GM18909 (cell line): ENCODE measurements at regions not wholly inside any gene's neighbourhood (a gene's known extent, or its start where the extent isn't known, plus 50 kb on each side); places are given as distances from the start of the nearest gene placed in this dataset.

Source experiments
- ATAC-seq: cut with Tn5 transposase; IDR thresholded peaks from one replicate; pipeline ENCODE4 v1.9.1; 2021; ENCODE audit warnings: mild to moderate bottlenecking; ENCODE audit not compliant: unreplicated experiment, poor library complexity

DNA sequence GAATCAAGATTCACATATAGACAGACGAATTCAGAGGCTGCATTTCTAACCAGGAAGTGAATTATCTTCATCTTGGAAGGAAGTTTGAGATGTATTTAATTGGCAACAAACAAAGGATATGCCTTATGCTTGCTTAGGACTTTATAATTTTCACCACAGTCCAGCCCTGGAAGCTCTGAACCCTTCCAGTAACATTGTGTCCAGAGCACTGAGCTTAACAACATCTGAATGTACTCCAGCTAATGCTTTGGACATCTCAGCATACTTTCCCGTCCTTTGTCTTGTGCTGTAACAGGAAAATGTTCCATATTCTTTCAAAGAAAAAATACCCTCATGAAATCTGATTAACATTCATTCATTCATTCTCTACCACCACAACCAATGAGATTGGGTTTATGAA is 136.3 kb upstream of the SPATS2L start:
- no peak for ATAC-seq

DNA sequence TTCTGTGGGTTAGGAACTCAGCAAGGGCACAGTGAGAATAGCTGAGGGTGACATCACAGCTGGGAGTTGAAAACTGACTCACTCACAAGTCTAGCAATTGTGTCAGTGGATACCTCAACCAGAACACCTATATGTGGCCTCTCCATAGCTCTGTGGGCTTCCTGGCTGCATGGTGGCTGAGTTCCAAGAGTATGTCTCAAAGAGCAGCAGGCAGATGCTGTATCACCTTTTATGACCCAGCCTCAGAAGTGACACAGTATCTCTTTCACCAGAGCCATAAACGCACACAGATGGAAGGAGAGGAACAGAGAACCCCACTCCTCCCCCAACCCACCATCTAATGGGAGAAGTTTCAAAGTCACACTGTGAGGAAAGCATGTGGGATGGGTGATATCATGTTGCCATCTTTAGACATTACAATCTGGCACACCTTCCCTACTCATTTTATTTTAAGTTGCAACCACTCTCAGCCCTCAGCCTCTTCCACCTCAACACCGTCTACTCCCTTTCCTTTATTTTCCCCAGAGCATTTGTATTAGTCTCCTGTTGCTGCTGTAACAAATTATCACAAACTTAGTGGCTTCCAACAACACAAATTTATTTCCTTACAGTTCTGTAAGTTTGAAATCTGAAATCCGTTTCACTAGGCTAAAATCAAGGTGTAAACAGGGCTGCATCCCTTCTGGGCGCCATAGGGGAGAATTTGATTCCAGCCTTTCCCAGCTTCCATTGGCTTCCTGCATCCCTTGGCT is 134.6 kb upstream of the SPATS2L start:
- no peak for ATAC-seq

DNA sequence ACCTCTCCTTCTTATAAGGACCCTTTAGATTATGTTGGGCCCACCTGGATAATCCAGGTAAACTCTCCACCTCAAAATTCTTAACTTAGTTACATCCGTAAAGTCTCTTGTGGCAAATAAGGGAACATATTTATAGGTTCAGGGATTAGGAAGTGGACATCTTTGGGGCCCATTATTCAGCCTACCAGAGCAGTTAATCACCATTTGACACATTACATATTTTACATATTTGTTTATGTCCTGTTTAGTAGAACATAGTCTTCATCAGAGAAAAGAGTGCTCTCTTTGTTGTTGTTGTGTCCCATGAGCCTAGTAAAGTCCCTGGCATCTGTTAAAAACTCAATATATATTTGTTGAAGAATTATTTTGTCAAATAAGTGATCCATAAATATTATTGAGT is 134.0 kb upstream of the SPATS2L start:
- ATAC-seq, result no peak

- ATAC-seq, result no peak
These were observed 133.4 kb upstream of the SPATS2L start for GRCh38 chr2:200172944-200173581.

- ATAC-seq, result no peak
These were observed 132.8 kb upstream of the SPATS2L start for GRCh38 chr2:200173691-200174090.

- no peak for ATAC-seq
These were observed 131.9 kb upstream of the SPATS2L start for GRCh38 chr2:200174433-200175216.

DNA sequence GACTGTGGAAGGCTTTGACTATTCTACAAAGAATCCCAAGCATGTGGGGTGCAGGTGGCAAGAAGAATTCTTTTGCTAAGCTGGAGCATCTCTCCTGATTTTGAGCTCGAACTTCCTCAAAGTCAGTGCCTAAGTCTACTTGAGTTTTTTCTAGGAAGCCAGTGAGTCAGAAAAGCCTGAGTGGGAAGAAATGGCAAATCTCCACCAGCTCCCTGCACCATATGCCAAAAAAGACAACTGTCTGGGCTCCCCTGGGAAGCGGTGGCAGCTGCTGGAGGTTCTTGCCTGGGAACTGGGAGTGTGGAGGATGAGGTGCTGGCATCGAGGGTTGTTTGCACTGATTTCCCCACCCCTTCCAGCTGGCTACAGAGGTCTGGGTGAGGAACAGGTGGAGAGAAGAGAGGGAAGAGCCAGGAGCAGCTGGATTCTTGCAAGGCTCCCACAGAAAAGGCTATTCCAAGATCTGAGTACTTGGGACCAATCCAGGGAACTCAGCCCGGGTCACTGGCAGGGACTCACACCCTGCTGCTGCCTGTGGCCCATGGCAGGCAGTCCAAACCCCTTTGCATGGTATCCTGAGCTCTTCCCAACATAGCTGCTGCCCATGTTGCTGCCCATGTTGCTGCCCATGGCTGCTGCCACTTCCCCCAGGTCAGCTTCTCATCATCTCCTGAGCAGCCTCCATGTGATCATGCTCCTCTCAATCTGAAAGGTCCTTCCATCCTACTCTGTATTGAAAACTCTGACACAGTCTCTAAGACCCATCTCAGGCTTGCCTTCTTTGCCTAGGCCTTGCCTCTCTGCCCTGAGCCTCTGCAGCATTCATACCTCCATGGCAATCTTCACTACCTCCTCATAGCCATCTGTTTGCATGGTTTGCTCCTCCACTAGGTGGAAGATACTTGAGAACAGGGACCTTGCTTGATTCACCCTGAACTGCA is 128.3 kb upstream of the SPATS2L start:
- ATAC-seq, result no peak

DNA sequence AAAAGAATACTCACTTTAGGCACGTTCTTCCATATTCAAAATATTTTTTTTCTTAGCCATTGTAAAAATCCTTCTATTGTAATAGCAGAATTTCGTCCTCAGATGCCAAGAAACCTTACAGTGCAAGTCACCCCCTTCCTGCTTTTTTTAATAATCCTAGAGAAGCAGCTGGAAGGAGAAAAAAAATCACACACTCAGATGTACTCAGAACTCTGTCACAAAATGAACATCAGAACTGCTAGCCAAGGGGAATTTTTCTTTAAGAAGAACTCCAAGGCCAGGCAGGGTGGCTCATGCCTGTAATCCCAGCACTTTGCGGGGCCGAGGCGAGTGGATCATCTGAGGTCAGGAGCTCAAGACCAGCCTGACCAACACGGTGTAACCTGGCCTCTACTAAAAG is 127.3 kb upstream of the SPATS2L start:
- ATAC-seq, result no peak

DNA sequence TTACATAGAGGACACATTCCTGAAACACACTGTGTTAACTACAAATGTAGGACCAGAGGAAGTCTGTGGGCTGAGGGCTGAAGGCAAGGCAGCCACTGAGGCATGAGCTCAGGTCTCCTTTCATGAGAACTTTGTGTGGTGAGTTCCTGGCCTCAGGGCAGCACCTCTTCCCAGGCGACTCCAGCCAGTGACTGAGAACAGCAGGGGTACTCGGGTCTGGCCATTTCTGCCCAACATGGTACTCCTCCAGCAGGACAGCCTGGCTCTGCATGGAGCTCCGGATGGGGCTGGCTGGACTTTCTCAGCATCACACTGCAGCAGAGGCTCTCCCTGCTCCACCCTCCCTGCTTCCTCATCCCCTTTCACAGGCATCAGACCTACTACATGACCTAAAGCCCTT is 125.5 kb upstream of the SPATS2L start:
- no peak for ATAC-seq

- no peak for ATAC-seq
These were observed 124.7 kb upstream of the SPATS2L start for GRCh38 chr2:200181755-200182154.

DNA sequence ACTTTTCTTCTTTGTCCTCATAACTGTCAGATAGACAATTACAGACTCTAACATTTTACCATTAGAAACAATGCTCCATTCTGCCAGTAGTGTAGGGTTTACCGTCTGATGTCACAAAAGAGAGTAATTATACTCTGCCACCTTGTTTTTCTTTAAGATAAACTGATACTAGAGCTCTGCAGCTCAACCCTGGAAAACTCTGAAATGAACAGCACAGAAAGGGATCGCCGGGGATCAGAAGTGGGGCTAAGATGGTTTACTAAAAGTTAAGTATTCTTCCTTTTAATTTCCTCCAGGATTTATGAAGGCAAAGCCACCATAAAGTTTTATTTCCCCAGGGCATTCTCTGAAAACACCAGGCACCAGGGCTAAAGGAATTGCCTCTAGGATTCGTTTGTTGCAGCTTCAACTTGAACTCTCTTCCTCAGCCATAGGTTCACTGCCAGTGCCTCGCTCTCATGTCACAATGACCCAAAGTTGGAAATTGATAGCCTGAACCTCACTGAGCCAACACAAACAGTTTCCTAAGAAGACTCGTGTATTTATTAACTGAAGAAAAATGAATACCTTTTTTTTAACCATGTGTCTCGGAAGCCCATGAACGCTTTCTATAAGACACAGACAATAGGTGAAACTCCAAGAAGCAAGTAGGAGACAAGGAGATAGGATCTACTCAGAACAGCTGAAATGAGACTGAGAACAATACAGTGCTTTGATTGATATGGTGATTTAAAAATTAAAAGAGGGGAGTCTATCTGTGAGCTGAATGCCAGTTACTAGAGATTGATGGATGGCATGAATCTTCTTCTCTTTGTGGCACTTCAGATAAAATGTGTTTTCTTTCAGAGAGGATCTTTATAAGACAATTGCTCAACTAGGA is 121.5 kb upstream of the SPATS2L start:
- no peak for ATAC-seq

DNA sequence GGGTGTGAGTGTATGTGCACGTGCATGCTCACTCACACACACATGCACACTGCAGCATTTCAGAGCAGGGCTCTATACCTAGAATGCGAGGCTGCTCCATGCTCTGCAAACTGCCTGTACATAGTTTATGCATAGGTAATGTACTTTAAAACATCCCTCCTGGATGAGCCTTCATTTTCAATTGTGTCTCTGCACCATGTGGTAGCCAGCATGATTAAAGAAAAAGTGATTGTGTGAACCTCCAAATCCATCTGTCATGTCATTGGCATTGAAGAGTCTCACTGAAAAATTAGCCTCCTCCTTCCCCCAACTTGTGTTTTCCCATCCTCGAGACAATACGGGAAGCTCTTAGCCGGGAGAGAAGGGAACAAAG is 120.9 kb upstream of the SPATS2L start:
- ATAC-seq, result no peak

DNA sequence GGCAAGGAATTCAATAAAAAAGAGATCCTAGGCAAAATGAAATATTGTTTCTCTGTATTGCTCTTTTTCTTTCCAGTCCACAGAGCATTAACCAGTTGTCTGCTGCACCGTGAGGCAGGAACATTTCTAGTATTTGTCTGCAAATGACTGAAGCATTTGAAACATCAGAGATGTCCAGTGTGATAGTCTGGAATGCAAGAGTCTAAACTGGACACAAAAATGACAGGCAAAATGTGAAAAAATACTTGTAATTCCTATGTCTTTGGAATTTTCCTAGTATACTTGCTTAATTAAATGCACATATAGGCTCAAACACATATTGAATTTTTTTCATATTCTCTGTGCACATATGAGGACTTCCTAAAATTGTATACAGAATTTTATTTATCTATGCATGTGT is 120.5 kb upstream of the SPATS2L start:
- ATAC-seq, result no peak

DNA sequence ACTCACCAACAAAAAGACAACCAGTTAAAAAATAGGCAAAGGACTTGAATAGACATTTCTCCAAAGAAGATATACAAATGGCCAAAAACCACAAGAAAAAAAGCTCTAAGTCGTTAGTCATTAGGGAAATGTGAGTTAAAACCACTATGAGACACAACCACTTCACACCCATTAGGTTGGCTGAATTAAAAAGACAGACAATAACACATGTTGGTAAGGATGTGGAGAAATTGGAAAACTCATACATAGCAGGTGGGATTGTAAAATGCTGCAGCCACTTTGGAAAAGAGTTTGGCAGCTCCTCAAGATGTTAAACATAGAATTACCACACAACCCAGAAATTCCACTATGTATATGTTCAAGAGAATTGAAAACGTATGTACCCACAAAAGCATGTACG is 117.6 kb upstream of the SPATS2L start:
- no peak for ATAC-seq

DNA sequence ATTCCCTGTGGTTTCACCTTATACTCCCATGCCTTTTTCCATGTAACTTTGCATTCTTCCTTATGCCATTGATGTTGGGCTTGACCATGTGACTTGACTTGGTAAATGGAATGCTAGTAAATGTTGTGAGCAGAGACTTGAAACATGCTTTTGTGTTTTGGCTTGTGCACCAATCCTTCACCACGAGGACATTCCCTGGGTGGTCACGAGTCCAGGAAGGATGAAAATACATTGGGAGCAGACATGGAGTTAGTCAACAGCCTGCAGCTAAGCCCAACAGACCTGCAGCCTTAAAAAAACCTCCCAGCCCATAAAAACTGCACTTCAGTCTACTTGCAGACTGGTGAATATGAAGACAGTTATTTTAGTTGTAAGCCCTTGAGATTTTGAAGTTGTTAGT is 116.5 kb upstream of the SPATS2L start:
- ATAC-seq, result no peak

- no peak for ATAC-seq
These were observed 113.2 kb upstream of the SPATS2L start for GRCh38 chr2:200193331-200193730.

- peak; percentile 53 for ATAC-seq
These were observed 112.7 kb upstream of the SPATS2L start for GRCh38 chr2:200193791-200194190.

- no peak for ATAC-seq
These were observed 111.7 kb upstream of the SPATS2L start for GRCh38 chr2:200194746-200195145.

DNA sequence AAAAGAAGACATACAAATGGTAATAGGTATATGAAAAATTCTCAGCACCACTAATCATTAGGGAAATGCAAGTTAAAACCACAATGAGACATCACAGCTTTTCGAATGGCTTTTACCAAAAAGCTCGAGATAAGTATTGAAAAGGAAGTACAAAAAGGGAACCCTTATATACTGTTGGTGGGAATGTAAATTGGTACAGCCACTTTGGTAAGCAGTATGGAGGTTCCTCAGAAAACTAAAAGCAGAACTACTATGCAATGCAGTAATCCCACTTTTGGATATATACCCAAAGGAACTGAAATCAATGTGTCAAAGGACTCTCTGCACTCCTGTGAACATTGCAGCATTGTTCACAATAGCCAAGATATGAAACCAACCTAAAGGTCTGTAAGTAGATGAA is 107.5 kb upstream of the SPATS2L start:
- ATAC-seq, result no peak
